ENCODE measurements at regions not wholly inside any gene's neighbourhood (a gene's known extent, or its start where the extent isn't known, plus 50 kb on each side); places are given as distances from the start of the nearest gene placed in this dataset.

GRCh38 chr3:64828276-64828675 lies 140.5 kb upstream of the ADAMTS9 start:
- DNase-seq = no peak

GRCh38 chr3:64827431-64827830 lies 139.6 kb upstream of the ADAMTS9 start:
- DNase-seq = no peak

GRCh38 chr3:64827019-64827418 lies 139.2 kb upstream of the ADAMTS9 start:
- no peak for DNase-seq

GRCh38 chr3:64825404-64826120 lies 137.8 kb upstream of the ADAMTS9 start:
- DNase-seq = no peak

- no peak for DNase-seq
Observed at GRCh38 chr3:64824394-64824909, 136.7 kb upstream of the ADAMTS9 start.

GRCh38 chr3:64818196-64818595 lies 130.4 kb upstream of the ADAMTS9 start:
- no peak for DNase-seq

- DNase-seq = no peak
Observed at GRCh38 chr3:64816355-64816754, 128.6 kb upstream of the ADAMTS9 start.

GRCh38 chr3:64815789-64816188 lies 128.0 kb upstream of the ADAMTS9 start:
- DNase-seq = no peak

- no peak for DNase-seq
Observed at GRCh38 chr3:64815195-64815631, 127.4 kb upstream of the ADAMTS9 start.

- no peak for DNase-seq
Observed at GRCh38 chr3:64814351-64814750, 126.6 kb upstream of the ADAMTS9 start.

- DNase-seq = no peak
Observed at GRCh38 chr3:64813326-64813725, 125.5 kb upstream of the ADAMTS9 start.

GRCh38 chr3:64809086-64809485 lies 121.3 kb upstream of the ADAMTS9 start:
- DNase-seq = no peak

GRCh38 chr3:64808061-64808460 lies 120.3 kb upstream of the ADAMTS9 start:
- DNase-seq = no peak

- no peak for DNase-seq
Observed at GRCh38 chr3:64806668-64807605, 119.1 kb upstream of the ADAMTS9 start.

- no peak for DNase-seq
Observed at GRCh38 chr3:64805978-64806377, 118.2 kb upstream of the ADAMTS9 start.

- no peak for DNase-seq
Observed at GRCh38 chr3:64805248-64805647, 117.4 kb upstream of the ADAMTS9 start.

- no peak for DNase-seq
Observed at GRCh38 chr3:64803469-64803868, 115.7 kb upstream of the ADAMTS9 start.

- no peak for DNase-seq
Observed at GRCh38 chr3:64802460-64802859, 114.7 kb upstream of the ADAMTS9 start.

GRCh38 chr3:64801856-64802255 lies 114.1 kb upstream of the ADAMTS9 start:
- no peak for DNase-seq

GRCh38 chr3:64799606-64800005 lies 111.8 kb upstream of the ADAMTS9 start:
- no peak for DNase-seq

- no peak for DNase-seq
Observed at GRCh38 chr3:64798316-64798715, 110.5 kb upstream of the ADAMTS9 start.

- DNase-seq = peak; percentile 3
Observed at GRCh38 chr3:64796607-64797399, 109.0 kb upstream of the ADAMTS9 start.

GRCh38 chr3:64792445-64792844 lies 104.6 kb upstream of the ADAMTS9 start:
- DNase-seq = no peak

Data from OCI-M1 (cell line).